NCI-H748 treated with DMSO at 0.1 percent for 48 hours (cell line): ENCODE measurements at regions not wholly inside any gene's neighbourhood (a gene's known extent, or its start where the extent isn't known, plus 50 kb on each side); places are given as distances from the start of the nearest gene placed in this dataset.

Experiments used
- DNase-seq: peaks from one replicate; lab custom pipeline; 2025; lab: John Stamatoyannopoulos, UW

DNA sequence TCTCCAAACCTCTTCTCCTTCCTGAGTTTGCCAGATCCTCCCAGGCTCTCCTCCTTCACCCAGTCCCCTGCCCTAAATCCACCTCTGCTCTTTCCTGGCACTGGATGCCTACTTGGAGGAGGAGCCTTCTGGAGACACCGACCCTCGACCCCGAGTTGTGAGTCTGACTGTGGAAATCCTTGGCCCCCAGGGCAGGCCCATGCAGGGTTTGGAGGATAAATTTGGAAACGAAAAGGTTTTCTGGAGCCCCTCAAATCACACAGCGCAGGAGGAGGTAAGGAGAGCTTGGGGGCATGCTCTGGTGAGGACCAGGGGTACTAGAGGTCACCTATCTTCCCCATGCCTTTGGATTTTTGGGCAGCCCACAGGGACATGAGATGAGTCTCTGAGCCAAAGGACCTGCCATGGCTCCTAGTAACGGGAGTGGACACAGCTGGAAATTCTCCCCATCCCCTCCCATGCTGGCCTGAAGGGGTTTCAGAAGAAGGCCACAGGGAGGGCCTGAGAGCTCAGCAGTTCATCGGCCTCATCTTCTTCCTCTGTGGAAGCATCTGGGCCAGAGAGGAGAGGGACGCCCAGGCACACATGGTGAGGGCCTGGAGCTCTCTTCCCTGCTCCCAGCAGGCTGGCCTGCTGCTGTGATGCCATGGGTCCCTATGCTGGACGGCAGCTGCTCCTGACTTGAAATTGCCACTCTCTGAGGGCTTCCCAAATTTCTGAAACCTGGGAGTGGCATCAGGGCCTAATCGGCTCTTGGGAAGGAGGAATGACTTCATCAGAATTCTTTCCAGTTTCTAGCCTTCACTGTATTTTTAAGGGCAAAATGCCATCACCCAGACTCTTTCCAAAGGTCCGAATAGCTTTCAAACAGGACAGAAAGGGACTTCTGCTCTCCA, 68.6 kb upstream of the ITGA11 start:
- no peak for DNase-seq

DNA sequence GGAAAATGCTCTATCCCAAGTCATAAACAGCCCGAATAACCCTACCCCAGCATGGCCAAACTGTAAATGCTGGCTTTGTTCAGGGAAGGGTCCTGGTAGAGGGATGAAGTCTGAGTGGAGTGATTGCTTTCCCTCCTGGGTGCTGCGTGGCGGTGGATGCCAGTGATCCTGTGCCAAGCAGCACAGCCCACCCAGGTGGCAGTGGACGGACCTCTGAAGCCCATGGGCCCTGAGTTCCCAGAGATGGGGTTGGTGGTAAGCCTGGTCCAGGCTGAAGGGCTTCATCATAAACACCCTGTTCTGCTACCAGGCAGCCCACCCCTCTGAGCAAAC, 69.3 kb upstream of the ITGA11 start:
- DNase-seq = no peak

DNA sequence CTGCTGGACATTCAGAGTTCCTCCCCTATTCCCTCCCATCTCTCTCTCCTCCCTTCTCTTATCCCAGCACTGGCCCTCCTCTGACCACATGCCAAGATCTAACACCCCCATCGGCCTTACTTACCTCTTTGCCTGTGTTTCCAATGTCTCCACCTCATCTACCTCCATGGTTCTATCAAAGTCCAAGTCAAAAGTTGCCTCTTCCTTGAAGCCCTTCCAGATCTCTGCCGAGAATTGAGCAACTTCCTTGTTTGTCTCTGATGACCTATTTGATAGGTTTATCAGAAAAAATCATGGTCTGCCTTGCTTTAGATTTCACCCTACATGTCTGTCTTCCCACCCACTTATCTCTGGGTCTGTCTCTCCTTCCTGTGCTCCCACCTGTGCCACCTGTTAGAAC, 69.7 kb upstream of the ITGA11 start:
- no peak for DNase-seq

DNA sequence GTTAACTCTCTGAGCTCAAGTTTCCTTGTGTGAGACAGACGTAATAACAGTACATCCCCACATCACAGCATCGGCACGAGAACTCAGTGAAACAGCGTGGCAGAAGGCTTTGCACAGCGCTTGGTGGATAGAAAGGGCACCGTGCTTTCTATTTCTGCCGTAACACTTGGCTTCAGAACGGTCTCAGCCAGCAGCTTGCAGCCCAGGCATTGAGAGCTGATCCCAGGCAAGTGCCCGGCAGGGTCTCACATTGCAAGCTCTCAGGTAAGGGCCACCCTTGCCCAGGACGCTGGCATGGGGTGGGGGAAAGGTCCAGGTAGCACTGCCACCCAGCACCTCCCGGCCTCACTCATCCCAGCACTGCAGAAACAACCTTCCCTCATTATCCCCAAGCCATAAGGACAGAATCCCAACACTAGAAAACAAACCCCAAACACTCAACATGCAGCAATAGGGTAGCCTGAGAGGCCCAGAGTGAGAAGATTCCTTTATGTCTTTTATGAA, 70.5 kb upstream of the ITGA11 start:
- no peak for DNase-seq

DNA sequence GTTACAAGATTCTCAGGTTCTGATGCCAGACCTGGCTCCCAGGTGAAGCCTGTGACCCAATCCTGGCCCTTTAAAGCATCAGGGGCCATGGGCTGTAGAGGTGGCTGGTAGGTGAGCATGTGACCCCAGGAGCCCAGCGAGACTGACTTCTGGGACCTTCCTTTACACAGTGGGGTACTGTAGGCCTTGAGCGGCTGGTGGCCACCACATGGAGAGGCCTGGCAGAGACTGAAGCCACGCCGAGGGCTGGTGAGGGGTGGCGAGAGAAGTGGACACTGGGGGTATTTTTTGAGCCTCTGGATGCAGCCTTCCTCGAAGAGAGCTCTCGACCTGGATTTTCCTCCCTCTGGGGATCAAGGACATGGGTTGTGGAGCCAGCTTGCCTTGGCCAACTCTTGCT, 71.2 kb upstream of the ITGA11 start:
- DNase-seq = no peak

DNA sequence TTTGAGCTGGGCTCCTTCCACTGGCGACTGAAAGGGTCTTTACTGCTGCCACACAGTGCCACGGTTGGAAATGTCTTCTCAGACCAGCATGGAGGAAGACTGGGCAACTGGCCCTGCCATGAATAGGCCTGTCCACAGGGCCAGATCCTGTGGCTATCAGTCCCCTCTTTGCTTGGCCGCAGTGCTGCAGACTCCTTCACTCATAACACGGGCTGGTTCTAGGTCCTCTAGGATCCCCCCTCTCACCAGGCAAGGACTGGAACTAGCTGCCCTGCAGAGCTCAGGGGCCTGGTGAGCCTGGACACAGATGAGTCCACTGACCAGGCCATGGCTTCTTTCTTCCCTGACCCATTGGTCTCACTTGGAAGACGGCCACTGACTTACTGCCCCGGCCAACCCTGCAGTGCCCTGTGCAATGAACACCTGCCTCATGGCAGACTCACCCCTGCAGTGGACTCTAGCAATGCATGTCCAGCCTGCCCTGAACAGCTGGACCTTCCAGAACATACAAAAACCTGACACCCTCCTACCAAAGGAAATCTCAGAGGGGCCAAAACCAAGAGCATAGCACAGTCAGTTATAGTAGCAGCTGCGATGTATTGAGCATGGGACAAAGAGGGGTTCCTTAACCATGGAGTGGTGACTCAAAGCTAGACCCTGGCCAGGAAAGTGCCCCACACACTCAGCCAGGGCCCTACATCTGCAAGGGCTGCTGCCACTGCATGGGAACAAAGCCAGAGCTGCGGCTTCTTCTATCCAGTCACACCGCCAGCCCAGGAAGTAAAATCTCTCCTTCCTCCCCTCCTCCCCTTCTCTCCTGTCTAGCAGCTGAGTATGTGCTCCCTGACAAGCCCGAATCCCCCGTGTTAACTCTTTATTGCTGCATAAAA, 72.1 kb upstream of the ITGA11 start:
- no peak for DNase-seq

DNA sequence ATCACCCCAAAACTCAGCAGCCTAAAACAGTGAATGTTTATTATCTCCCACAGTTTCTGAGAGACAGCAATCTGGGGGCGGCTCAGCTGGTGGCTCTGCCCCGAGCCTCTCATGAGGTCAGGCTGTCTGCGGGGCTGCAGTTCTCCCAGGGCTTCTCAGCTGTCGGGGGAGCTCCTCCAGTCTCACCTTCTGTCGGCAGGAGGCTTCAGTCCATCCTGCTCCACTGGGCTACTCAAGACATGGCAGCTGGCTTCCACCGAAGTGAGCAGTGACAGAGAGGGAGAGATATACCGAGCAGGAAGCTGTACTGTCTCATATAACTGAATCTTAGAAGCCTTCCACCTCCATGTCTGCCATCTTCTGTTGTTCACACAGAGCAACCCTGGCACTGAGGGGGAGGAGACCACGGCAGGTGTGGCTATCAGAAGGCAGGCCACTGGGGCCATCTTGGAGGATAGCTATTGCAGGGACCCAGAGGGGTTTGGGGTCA, 72.8 kb upstream of the ITGA11 start:
- no peak for DNase-seq

DNA sequence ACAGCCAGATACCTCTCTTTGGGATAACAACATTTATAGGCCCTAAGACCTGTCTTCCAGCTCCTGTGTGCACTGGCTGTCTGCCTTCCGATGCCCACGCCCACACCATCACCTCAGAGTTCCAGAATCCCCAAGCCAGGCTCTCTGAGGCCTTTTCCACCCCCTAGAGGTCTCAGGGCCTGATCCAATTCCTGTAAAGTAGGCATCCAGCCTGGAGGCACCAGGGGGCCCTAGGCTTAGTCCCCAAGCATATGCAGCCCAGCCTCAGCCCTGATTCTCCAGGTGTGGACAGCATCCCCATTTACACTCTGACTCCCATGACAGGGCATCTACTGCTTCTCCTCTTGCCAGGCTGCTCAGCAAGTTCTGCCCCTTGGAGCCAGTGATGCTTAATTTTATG, 72.7 kb upstream of the CORO2B start:
- DNase-seq = no peak

DNA sequence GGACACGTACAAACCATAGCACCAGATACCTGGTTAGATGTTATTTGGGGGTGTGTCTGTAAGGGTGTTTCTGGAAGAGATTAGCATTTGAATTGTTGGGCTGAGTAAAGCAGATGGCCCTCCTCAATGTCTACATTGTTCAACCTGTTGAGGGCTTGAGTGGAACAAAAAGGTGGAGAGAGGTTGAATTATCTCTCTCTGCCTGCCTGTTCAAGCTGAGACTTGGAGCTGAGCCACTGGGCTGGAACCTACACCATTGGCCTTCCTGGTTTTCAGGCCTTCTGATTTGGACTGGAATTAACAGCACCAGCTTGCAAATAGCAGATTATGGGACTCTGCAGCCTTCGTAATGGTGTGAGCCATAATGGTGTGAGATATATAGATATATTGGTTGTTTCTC, 71.3 kb upstream of the CORO2B start:
- DNase-seq = no peak

DNA sequence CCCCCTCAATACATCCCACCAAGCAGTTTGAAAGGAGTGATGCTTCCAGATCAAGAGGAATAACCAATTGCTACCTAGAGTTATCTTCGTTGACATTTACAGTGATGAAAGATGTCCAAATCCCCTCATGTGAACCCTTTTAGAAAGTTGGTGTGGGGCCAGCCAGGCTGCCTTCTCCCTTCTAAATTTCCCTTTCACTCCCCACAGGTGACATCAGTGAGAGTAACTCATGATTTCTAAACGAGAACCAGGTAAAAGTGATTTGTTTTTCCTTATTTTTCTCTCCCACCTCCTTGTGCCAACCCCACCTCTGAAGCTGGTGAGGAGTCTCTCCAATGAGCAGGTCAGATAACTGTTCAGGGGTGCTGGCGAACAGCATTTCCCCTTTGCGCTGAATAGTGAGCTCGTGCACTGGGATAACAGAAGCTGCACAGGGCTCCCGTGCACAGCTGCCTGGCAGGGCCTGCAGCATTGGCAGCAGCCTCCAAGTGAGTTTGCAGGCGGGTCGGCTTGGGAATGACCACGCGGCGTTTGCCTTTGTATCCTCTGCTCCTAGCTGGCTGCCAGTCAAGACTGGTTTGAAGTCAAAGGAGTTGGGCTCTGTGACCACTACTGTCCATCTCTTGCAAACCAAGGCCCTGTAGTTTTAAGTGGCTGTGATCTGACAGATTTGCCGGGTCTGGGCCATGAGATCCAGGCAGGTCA, 70.2 kb upstream of the CORO2B start:
- no peak for DNase-seq

DNA sequence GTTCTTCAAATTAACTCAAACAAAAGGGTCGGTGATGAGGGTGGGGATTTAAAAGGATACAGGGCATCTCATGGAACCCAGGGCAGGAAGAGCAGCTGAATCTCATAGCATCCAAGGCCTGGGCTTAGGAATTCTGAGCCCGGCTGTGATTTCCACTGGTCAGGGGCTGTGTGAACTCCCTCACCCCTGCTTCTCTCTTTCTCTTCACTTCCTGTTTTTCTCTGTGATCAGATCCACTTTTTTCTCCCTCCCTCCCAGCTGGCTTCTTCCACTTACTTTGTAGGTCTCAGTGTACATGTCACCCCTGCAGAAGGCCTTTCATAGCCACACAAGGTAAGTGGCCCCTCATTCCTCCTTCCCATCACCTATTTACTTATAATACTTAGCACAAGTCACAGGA, 68.2 kb upstream of the CORO2B start:
- no peak for DNase-seq

DNA sequence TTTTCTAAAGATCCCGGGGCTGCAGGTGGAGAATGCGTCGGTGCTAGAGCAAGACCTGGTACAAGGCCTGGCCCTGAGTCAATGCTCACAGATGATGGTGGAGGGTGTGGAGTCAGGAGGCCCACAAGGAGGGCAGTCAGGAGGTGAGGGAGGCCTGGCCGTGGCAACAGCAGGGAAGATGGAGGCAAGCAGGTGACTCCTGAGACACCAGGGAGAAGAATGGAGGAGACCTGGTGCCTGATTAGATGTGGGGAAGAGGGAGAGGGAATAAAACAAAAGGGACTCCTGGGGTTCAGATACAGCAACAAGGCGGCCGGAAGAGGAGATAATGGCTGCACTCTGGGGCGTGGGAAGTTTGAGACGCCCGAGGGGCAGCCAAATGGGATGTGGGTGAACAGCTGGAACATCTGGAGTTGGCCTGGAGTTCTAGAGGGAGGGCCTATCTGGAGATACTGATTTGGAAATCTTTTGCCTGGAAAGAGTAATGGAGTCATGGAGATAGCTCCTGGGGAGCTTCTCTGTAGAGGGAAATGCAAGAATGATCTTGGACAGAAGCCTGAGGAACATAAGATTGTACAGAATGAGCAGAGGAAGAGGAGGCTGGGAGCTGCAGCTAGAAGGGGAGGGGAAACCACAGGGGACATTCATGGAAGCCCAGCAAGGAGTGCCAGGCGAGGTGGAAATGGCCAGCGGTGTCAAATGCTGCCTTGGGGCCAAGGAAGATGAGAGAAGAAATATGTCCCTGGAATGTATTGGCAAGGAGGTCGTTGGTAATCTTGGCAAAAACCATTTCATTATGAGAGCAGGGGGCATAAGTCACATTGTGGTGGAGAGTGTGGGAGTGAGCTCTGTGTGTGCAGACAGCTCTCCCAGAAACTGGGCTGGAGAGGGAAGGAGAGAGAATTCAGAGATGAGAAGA, 67.5 kb upstream of the CORO2B start:
- no peak for DNase-seq

DNA sequence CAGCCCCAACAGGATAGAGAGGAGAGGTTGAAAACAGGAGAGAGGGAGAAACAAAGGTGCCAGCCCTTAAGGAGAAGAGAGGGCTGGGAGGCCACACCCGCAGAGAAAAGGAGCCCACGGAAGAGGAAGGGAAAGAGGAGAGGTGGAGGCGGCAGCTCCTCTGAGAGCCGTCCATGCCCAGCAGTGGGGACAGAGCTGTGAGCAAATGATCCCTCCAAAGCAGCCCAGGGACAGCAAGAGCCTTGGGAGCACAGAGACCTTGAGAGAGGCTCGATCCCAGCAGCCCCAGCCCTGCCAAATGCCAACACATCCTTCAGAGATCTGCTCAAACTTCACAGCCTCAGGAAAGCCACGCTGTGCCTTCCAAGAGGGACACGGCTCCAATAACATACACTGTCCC, 66.7 kb upstream of the CORO2B start:
- no peak for DNase-seq

DNA sequence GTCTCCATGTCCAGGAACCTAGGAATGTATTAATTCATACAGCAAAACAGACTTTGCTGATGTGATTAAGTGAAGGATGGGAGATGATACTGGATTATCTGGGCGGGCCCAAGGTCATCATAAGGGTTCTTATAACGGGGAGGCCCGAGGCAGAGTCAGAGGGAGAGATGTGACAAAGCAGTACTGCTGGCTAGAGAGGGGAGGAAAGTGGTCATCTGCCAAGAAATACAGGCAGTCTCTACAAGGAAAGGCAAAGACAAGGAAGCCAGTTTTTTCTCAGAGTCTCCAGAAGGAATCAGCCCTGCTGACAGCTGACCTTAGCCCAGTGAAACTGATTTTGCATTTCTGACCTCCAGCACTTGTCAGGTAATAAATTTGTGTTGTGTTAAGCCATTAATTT, 66.2 kb upstream of the CORO2B start:
- DNase-seq = no peak

DNA sequence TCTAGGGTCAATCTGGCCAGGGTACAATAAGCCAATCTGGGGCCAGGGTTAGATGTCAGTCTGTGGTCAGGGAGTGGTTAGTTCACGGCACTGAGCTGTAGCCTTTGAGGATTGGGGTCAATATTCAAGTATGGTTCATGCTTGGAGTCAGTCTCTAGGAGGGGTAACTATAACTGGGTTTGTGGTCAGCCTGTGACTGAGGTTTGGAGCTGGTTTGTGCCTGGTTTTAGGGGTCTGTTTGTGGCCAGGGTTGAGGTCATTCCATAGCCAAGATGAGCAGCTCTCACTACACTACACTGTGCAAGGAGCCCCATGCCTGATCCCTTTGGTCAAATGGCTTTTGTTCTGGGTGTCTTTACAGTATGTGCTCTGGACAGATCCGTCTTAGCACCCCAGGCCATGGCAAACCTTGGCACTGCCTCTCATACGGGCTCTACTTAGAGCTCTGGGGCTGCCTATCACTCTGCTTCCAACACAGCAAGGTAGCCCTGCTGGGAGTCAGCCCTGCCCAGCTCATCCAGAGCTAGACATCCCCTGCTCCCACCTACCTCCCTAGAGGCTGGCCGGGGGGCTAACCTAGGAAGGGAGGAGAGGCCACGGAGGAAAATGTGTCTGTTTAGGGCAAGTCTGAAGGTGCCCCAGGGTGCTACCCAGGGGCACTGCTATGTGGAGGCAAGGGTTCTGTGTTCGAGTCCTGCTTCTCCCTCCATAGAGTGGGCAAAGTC, 63.3 kb upstream of the CORO2B start:
- no peak for DNase-seq

DNA sequence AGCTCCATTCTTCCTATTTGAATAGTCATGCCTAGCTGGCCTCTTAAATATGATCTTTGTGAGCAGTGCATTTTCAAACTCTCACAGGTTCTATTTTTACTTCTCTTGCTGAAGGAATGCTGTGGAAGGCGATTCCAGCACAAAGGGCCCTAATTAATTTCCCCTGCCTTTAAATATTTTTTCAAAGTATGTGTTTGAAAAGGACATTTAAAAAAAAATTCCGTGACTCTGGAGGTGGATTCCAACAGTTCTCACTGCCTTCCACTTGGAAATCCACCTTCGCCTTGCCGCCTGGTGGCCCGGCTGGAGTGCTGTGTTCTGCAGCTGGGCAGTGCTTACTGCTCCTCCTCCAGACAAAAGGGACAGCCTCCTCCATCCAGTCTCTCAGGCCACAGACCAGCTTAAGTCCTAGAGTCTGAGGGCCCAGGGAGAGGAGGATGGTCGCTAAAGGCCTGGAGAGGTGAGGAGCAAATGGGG, 61.5 kb upstream of the CORO2B start:
- DNase-seq = no peak

DNA sequence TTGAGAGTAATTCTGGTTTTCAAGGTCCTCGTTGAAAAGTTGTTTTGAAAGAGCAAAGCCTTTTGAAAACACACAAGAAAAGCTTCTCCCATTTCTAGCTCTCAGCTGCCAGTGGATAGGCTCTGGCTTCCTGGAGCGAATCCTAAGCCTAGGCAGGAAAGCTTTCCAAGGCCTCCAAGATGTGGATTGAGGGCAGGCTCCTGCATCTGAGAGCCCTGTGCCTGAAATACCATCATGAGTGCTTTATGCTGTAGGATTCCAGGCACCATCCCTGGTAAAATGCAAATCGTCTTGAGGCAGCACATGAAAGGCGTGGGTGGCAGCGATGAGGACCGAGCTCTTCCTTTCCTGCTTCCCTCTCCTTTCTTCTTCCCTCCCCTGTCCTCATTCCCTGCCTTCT, 60.7 kb upstream of the CORO2B start:
- no peak for DNase-seq

DNA sequence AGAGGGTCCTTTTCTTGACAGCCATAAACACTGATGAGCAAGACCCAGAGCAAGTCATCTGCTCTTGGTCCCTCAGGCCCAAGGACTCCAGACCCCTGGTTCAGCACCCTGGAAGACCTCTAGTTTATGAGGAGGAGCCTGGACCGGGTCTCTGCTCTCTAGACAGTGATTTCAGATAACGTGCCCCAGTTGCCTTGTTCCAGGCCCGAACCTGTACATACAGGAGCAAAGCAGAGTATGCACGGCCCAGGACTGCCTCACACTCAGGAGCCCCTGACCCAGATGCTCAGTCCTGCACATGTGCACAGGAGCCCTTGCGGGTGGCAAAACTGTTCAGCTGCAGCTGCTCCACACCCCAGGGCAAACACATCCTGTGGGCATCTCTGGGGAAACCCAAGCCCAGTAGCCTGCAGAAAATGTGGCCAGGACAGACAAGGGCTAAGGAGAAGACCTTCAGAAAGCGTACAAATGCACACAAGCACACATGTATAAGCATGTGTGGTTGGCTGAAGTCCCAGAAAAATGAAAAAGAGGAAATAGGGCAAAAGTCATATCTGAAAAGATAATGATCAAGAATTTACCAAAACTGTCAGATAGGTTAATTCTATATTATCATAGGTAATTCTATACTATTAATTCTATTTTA, 59.9 kb upstream of the CORO2B start:
- no peak for DNase-seq

DNA sequence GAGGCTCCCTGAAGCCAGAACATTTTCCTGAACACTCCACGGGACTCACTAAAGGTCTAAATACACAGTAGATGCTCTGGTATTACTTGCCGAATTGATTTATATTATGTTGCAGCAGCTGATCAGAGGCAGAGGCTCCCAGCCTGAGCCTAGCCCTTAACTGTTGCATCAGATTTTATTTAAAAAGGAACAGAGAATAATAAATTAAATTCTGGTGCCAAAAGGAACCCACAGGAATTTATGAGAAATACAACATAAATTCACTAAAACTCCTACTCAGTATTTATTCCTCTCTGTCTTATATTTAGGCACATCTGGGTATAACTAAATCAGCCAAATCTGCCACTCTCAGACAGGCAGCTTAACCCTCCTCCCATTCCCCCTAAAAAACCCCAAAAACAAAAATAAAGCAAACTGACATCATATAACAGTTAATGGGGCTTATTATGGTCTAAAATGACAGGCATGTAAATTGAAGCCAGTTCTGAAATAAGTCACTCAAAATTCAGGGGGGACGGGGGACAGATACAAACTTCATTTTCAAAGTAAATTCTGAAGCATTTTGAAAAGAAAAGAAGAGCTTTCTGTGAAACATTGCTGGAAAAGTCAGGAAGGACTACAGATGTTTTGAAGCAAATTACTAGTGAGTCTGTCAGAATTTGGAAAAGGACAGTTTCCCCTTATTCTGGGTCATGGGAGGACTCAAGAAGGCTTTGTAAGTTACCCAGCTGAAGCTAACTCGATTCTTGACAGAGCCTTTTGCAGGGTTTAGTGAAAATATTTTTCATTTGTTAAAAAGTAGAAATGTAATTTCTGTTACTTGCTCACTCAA, 53.8 kb upstream of the CORO2B start:
- no peak for DNase-seq
